H9 (cell line): ENCODE measurements at regions not wholly inside any gene's neighbourhood (a gene's known extent, or its start where the extent isn't known, plus 50 kb on each side); places are given as distances from the start of the nearest gene placed in this dataset.

ENCODE experiments used
- DNase-seq: peaks from one replicate; pipeline ENCODE4 v3.0.0-alpha.2; 2017
- H2AFZ ChIP-seq: one replicate; pipeline ENCODE4 v1.6.1; 2013; ENCODE audit warnings: mild to moderate bottlenecking, low read length, control low read depth, moderate library complexity
- H2AK5ac ChIP-seq: 2 replicates; pipeline ENCODE4 v1.6.1; 2013; ENCODE audit warnings: low read length, control low read depth, mixed read lengths; ENCODE audit not compliant: insufficient read length
- H2BK120ac ChIP-seq: one replicate; pipeline ENCODE4 v1.6.1; 2013; ENCODE audit warnings: low read depth, mild to moderate bottlenecking, low read length, control low read depth, inconsistent platforms; ENCODE audit not compliant: poor library complexity, severe bottlenecking
- H2BK12ac ChIP-seq: 2 replicates; pipeline ENCODE4 v1.6.1; 2013; ENCODE audit warnings: low read length, control low read depth, mixed read lengths, low read depth; ENCODE audit not compliant: insufficient read length
- H2BK15ac ChIP-seq: 2 replicates; pipeline ENCODE4 v1.6.1; 2013; ENCODE audit warnings: low read depth, low read length, control low read depth
- H2BK20ac ChIP-seq: one replicate; pipeline ENCODE4 v1.6.1; 2013; ENCODE audit warnings: low read depth, mild to moderate bottlenecking, low read length, control low read depth, inconsistent platforms; ENCODE audit not compliant: poor library complexity, severe bottlenecking
- H2BK5ac ChIP-seq: 2 replicates; pipeline ENCODE4 v1.6.1; 2013; ENCODE audit warnings: low read length, control low read depth, mixed read lengths; ENCODE audit not compliant: insufficient read length
- H3K14ac ChIP-seq: 2 replicates; pipeline ENCODE4 v1.6.1; 2013; ENCODE audit warnings: low read length, control low read depth; ENCODE audit not compliant: insufficient read depth
- H3K18ac ChIP-seq: 2 replicates; pipeline ENCODE4 v1.6.1; 2013; ENCODE audit warnings: low read depth, mild to moderate bottlenecking, mixed read lengths, low read length, control low read depth; ENCODE audit not compliant: insufficient read length
- H3K23ac ChIP-seq: 2 replicates; pipeline ENCODE4 v1.6.1; 2013; ENCODE audit warnings: low read length, control low read depth, mixed read lengths, low read depth; ENCODE audit not compliant: insufficient read length
- H3K23me2 ChIP-seq: 2 replicates; pipeline ENCODE4 v1.6.1; 2013; ENCODE audit warnings: low read depth, mild to moderate bottlenecking, mixed read lengths, low read length, control low read depth; ENCODE audit not compliant: insufficient read length, poor library complexity, severe bottlenecking
- H3K27ac ChIP-seq: 2 replicates; pipeline ENCODE4 v1.5.1; 2013; ENCODE audit warnings: low read length, control low read depth, mixed read lengths, low read depth; ENCODE audit not compliant: insufficient read length
- H3K27me3 ChIP-seq: 2 replicates; pipeline ENCODE4 v1.6.1; 2013; ENCODE audit warnings: low read length, control low read depth, inconsistent platforms; ENCODE audit not compliant: insufficient read depth
- H3K4ac ChIP-seq: 2 replicates; pipeline ENCODE4 v1.6.1; 2013; ENCODE audit warnings: low read depth, mild to moderate bottlenecking, control low read depth, inconsistent platforms, low read length, moderate library complexity
- H3K4me1 ChIP-seq: 2 replicates; pipeline ENCODE4 v1.6.1; 2013; ENCODE audit warnings: low read length, control low read depth, inconsistent platforms; ENCODE audit not compliant: insufficient read depth
- H3K4me2 ChIP-seq: 2 replicates; pipeline ENCODE4 v1.6.1; 2013; ENCODE audit warnings: low read length, control low read depth, mixed read lengths; ENCODE audit not compliant: insufficient read length, insufficient read depth
- H3K56ac ChIP-seq: 2 replicates; pipeline ENCODE4 v1.6.1; 2013; ENCODE audit warnings: low read depth, mild to moderate bottlenecking, mixed read lengths, low read length, control low read depth; ENCODE audit not compliant: insufficient read length
- H3K79me1 ChIP-seq: 2 replicates; pipeline ENCODE4 v1.6.1; 2013; ENCODE audit warnings: low read depth, mild to moderate bottlenecking, moderate library complexity, low read length, control low read depth, inconsistent platforms; ENCODE audit not compliant: insufficient read depth, poor library complexity, severe bottlenecking
- H3K79me2 ChIP-seq: 2 replicates; pipeline ENCODE4 v1.6.1; 2013; ENCODE audit warnings: low read length, control low read depth, inconsistent platforms; ENCODE audit not compliant: insufficient read depth
- H3K9ac ChIP-seq: 2 replicates; pipeline ENCODE4 v1.6.1; 2013; ENCODE audit warnings: low read length, control low read depth, mixed read lengths; ENCODE audit not compliant: insufficient read length; ENCODE audit errors: extremely low read depth
- H3K9me3 ChIP-seq: one replicate; pipeline ENCODE4 v1.6.1; 2013; ENCODE audit warnings: low read depth, low read length, inconsistent platforms; ENCODE audit not compliant: control insufficient read depth
- H3T11ph ChIP-seq: one replicate; pipeline ENCODE4 v1.6.1; 2013; ENCODE audit warnings: mild to moderate bottlenecking, low read length, control low read depth, inconsistent platforms
- H4K20me1 ChIP-seq: one replicate; pipeline ENCODE4 v1.6.1; 2013; ENCODE audit not compliant: control insufficient read depth, insufficient read length, insufficient read depth
- H4K5ac ChIP-seq: 2 replicates; pipeline ENCODE4 v1.6.1; 2013; ENCODE audit warnings: low read depth, mild to moderate bottlenecking, mixed read lengths, low read length, control low read depth; ENCODE audit not compliant: insufficient read length
- H4K8ac ChIP-seq: replicated peaks from 2 replicates; pipeline ENCODE4 v1.6.1; 2013; ENCODE audit warnings: low read length, control low read depth, mixed read lengths, low read depth; ENCODE audit not compliant: insufficient read length
- H4K91ac ChIP-seq: 2 replicates; pipeline ENCODE4 v1.6.1; 2013; ENCODE audit warnings: low read depth, mild to moderate bottlenecking, moderate library complexity, mixed read lengths, low read length, control low read depth; ENCODE audit not compliant: insufficient read length
- H3K27ac Mint-ChIP-seq, 3 experiments: 2 replicates in 2 of 3; 3 replicates in 1 of 3; pipeline ENCODE4 v1.8.0; 2020 to 2021; ENCODE audit warnings: mixed read lengths in 3 of 3, mild to moderate bottlenecking in 1 of 3, moderate library complexity in 1 of 3
- H3K27me3 Mint-ChIP-seq: 2 replicates; pipeline ENCODE4 v1.8.0; 2021; ENCODE audit warnings: low read depth, mild to moderate bottlenecking, moderate library complexity, mixed read lengths
- H3K36me3 Mint-ChIP-seq, 3 experiments: 2 replicates in 2 of 3; 3 replicates in 1 of 3; pipeline ENCODE4 v1.8.0; 2020 to 2021; ENCODE audit warnings: low read depth in 3 of 3, mixed read lengths in 3 of 3; ENCODE audit not compliant: insufficient read depth in 1 of 3
- H3K4me1 Mint-ChIP-seq, 2 experiments: 2 replicates each; pipeline ENCODE4 v1.8.0; 2020; ENCODE audit warnings: mixed read lengths in 2 of 2
- H3K4me3 Mint-ChIP-seq, 2 experiments: 2 replicates in 1 of 2; 3 replicates in 1 of 2; pipeline ENCODE4 v1.8.0; 2020 to 2021; ENCODE audit warnings: mild to moderate bottlenecking in 2 of 2, mixed read lengths in 2 of 2, moderate library complexity in 1 of 2
- H3K9me3 Mint-ChIP-seq, 2 experiments: 2 replicates in 1 of 2; 3 replicates in 1 of 2; pipeline ENCODE4 v1.8.0; 2020; ENCODE audit warnings: mild to moderate bottlenecking in 2 of 2, mixed read lengths in 2 of 2, moderate library complexity in 1 of 2
- WGBS: extraction: QIAGEN DNeasy Blood & Tissue Kit; methylation state at CpG from one replicate; pipeline ENCODE4 v1.1.7; 2013; ENCODE audit warnings: missing lambda C conversion rate, low lambda C conversion rate, mixed read lengths; ENCODE audit not compliant: insufficient read length; ENCODE audit errors: extremely low coverage; 5-methylcytosine and 5-hydroxymethylcytosine counted together
- TF ChIP-seq, protein P1 (sequence below): fragments of 200-600 bp; sonication (generic); conservative IDR thresholded peaks from 3 replicates; pipeline ENCODE4 v1.8.0; 2021; ENCODE audit warnings: antibody characterized with exemption, mild to moderate bottlenecking

DNA sequence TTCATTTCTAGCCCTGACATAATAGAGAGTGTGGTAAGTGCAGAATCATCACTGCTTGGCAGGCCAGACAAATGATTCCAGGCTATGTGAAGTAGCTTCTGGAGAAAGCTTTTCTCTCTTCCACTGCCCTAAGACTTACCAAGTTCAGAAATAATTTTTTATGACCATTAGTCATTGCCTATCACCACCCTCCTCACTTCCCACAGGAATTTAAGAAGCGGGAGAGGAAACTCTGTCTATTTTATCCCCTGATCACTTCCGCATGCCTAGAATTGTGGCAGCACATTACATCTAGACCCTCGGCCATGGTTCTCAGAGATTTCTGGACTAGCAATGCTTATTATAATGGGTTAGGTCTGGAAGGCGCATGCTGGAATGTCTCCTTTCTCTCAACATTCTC lies 397.8 kb upstream of the NR2F2 start:
- no peak overlapping the region for H4K5ac ChIP-seq
- H2BK120ac ChIP-seq = no peak overlapping the region
- no peak overlapping the region for H3K14ac ChIP-seq
- H4K20me1 ChIP-seq = no peaks in the 10 kb centered on the region
- H2AFZ ChIP-seq = no peak overlapping the region
- H3K4ac ChIP-seq = no peak overlapping the region
- Mint-ChIP-seq H3K27me3 (peaks cover 4% of the 10 kb centered on the region), H3K36me3 (no peaks in the 10 kb centered on the region), H3K4me3 (no peak overlapping the region), H3K4me1 (no peaks in the 10 kb centered on the region), H3K9me3 (no peaks in the 10 kb centered on the region), H3K27ac (no peak overlapping the region)
- no peaks in the 10 kb centered on the region for H3K23me2 ChIP-seq
- TF ChIP-seq, protein P1, sequence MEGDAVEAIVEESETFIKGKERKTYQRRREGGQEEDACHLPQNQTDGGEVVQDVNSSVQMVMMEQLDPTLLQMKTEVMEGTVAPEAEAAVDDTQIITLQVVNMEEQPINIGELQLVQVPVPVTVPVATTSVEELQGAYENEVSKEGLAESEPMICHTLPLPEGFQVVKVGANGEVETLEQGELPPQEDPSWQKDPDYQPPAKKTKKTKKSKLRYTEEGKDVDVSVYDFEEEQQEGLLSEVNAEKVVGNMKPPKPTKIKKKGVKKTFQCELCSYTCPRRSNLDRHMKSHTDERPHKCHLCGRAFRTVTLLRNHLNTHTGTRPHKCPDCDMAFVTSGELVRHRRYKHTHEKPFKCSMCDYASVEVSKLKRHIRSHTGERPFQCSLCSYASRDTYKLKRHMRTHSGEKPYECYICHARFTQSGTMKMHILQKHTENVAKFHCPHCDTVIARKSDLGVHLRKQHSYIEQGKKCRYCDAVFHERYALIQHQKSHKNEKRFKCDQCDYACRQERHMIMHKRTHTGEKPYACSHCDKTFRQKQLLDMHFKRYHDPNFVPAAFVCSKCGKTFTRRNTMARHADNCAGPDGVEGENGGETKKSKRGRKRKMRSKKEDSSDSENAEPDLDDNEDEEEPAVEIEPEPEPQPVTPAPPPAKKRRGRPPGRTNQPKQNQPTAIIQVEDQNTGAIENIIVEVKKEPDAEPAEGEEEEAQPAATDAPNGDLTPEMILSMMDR = no peak
- H4K8ac ChIP-seq = no peak overlapping the region
- H2BK20ac ChIP-seq = no peak overlapping the region
- no peak for DNase-seq
- no peaks in the 10 kb centered on the region for H3K79me1 ChIP-seq
- H4K91ac ChIP-seq = no peak overlapping the region
- no peak overlapping the region for H3K27ac ChIP-seq
- H3K4me1 ChIP-seq = no peaks in the 10 kb centered on the region
- no peak overlapping the region for H3K56ac ChIP-seq
- no peak overlapping the region for H2BK12ac ChIP-seq
- H3K4me2 ChIP-seq = no peak overlapping the region
- H3K9ac ChIP-seq = no peak overlapping the region
- H3T11ph ChIP-seq = no peak overlapping the region
- H2BK15ac ChIP-seq = no peak overlapping the region
- no peak overlapping the region for H3K18ac ChIP-seq
- H3K79me2 ChIP-seq = no peaks in the 10 kb centered on the region
- H3K23ac ChIP-seq = no peak overlapping the region
- H3K9me3 ChIP-seq = no peaks in the 10 kb centered on the region
- H2BK5ac ChIP-seq = no peak overlapping the region
- no peaks in the 10 kb centered on the region for H3K27me3 ChIP-seq
- H2AK5ac ChIP-seq = no peak overlapping the region
- WGBS = no CpG with 5 or more reads among the region's 4 CpGs
